ENCODE measurements at regions not wholly inside any gene's neighbourhood (a gene's known extent, or its start where the extent isn't known, plus 50 kb on each side); places are given as distances from the start of the nearest gene placed in this dataset.
"Not testable (repeated sequence)": the region's sequence is repeated elsewhere in the genome, so short reads cannot be mapped to it uniquely, and the experiment has no call there.

DNA sequence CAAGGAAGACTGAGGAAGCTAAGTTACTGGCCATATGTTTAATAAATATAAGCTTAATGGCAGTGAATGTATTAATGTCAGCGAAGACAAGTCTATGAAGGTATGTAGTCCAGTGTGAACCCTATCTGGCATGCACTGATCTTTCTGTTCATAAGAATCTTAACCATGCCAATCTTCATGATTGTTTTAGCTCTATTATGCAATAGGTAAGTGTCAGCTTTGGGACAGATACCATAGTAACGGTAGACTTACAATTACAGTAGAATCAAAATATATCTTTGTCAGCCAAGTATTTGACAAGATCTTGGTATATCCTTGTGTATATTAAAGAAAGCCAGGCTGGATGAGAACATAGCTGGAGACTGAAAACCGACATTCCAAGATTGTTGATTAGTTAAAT is 428.5 kb downstream of the SPRY2 start:
- DNase-seq: no peak

DNA sequence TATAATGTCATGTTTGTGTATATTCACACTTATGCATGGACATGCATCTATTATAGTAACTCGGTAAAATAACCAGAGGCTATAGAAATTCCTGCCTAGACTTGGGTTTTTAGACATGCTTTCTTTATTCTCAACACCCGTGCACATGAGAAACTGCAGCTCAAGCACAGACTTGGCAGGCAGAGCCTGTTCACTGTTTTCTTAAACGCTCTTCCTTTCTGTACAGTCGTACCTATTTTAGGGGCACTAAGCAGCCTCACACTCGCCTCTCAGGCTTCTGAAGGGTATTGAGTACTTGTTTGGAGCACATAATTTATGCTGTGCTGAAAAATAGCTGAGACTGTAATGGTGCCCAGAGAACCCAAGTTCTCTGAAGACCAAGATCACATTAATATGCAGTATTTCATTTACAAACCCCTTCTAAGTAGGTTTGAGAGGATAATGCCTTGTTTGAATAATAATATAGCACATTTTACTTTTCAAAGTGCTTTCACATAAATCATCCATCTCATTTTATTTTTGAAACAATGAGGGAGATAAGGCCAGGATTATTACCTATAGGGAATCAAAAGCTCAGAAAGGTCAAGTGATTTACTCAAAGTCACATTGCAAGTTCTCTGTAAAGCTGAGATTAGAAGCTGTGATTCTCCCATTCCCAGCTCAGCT is 429.9 kb downstream of the SPRY2 start:
- DNase-seq: no peak

DNA sequence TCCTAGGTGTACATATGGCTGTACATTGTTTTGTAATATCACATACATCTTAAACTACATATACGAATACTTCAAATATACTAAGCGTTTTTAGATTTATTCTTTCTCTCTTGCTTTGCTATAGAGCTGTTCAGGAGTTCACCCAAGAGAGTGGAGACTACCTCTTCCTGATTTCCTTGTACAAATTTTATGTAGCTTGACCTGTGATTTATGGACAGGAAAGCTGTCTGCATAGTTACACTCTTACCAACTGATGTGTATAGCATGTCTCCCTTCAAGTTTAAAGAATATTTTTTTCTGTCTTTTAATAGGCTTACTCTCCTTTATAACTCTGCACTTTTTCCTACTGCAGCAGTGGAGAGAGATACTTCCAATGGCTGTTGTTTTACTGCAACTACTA is 428.7 kb downstream of the NDFIP2 start:
- no peak for DNase-seq

DNA sequence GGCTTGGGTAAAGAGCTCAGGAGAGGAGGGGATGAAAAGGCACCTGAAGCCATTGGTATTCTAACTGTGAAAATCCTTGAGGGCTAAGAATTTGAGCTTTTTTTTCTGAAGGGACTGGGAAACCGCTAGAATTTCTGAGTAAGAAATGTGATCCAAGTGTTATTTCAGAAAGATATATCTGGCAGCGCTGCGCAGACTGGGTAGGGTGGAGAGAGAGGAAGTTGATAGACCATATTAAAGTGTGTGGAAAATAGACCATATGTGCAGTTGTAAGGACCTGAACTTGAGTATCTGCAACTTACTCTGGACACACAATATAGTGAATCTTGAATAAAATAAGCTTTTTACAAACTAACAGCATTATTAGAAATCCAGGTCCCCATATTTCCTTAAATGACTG is 427.4 kb downstream of the NDFIP2 start:
- no peak for DNase-seq

DNA sequence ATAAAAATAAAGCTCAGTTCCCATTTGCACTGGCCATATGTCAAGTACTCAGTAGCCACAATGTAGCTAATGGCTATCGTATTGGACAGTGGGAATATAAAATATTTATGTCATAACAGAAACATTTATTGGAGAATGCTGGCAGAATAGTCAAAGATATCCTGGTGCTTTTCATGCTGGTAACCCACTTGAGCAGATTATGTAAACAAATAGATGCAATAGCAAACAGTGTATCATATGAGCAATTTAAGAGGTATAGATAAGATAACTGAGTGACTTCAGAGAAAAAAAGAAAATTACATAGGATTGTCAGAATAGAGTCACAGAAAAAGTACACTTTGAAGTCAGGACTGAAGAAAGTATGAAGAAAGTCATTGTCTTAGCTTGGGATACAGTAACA is 426.6 kb downstream of the NDFIP2 start:
- no peak for DNase-seq

DNA sequence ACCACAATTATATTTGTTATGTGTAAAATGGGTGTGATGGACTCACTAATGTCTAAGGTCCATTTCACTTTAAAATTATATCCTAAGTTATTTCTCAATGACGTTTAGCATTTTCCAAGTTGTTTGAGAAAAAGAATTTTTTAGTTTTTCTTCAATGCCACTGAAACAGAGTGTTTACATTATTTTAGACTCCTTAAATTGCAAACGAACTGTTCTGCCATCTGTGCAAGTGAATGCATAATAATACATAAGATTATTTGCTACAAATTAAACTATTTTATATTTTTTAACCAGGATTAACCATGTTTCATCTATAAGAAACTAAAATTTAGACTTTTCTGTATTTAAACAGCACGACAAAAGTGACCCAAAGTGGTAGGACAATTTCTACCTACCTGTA is 425.4 kb downstream of the NDFIP2 start:
- DNase-seq: no peak

DNA sequence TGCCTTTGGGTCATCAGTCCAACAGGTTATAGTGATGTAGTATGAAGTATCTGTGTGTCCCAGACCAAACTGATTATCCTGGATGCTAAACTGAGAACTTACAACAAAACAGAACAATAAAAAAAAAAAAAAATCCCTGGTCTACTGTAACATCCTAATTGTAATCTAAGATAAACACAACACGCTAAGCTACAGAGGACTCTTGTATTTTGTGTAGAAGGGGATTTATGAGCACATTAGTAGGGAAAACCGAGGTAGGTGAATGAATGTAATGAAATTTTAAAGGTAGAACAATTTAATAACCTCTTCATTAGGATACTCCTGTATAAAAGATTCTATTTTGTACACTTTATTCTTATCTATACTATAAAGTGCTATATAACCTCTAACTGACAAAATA is 424.1 kb downstream of the NDFIP2 start:
- DNase-seq: no peak

DNA sequence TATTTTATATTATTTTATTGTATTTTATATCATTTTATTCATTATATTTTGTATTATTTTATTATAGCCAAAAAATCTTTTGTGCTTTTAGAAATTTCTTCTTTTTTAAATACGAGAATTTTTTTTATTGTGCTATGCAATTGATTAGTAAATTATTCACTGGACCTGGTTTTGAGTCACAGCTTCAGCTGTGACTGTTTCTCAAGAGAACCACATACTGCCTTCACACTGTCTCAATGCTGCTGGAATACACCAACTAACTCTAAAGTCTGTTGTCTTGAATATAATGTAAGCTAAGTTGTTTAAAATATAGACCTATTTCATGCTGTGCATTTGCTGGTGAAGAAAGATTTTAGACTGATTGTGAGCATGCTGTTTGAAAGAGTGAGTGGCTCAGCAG is 423.6 kb downstream of the NDFIP2 start:
- DNase-seq: no peak

DNA sequence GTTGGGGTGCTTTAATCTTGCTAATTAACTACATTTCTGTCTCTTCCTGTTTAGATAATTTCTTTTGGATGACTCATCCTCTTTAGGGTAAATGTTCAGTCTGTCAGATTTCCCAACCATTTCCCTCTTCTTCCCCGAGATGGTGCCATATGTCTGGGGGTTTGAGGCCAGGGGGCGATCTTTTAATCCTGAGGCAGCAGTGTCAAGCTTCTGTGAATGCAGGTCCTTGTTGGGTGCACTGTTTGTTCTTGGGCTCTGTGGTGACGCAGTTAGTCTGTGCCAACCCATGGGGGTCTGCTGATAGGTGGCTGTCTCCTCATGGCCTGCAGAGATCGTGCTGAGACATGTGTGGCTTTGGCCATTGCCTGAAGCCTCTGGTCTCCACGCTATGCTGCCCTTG is 420.4 kb downstream of the NDFIP2 start:
- DNase-seq: no peak

DNA sequence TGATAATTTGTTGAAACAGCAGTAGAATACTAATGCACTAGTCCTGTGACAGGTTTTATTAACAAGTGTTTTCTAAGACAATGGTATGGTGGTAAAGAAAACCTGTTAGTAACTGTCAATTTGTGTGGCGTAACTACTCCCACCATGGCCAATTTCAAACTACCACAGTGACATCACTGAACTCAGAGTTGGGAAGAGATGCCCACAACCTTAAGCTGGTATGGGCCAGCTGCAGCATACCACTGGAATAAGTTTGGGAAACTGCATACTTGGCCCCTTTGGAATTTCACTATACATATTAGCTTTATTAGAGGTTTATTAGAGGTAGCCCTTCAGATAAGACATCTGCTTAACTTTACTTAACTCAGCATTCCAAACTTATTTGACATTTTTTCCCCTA is 419.4 kb downstream of the NDFIP2 start:
- DNase-seq: no peak

DNA sequence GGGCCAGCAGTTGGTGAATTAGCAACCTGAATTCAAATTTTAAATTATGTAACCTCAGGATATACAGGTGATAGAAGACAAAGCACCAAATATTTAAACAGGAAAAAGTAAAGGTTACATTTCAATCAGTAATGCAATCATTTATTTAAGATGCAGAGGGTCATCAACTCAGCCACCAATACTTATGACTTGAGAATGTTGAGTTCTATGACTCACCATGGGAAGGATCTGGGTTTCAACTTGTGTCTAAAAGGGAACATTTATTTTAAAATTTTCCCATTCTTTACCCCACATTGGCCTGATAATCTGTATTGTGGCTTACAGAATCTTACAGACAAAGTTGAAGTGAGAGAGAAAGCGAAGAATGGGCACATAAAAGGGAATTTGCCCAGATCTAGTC is 418.0 kb downstream of the NDFIP2 start:
- no peak for DNase-seq

DNA sequence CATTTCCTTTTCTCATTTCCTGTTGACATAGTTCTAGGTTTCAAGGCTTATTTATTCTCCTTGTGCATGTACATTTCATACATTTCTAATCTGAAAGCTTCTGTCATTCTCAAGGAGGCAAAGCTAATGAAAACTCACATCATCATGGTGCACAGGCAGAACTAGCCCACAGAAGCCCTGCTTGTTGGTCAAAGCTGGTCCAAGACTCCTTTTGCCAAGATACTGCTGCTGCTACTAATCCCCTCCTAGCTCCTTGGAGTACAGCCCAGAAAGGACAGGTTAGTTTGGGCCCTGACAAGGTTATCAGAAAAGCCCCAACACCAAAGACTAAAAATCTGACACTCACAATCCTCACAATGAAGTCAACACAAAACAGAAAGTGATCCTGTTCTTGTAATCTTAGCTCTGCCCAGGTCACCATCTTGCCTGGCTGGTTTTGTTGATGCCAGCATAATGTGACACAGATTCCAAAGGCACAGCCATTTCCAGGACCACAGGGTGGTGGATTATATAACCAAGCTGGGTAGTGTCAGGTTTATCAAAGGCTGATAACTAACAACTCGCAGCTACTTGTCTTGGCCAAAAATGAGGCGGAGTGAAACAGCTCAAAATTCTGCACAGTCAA is 417.4 kb downstream of the NDFIP2 start:
- no peak for DNase-seq

DNA sequence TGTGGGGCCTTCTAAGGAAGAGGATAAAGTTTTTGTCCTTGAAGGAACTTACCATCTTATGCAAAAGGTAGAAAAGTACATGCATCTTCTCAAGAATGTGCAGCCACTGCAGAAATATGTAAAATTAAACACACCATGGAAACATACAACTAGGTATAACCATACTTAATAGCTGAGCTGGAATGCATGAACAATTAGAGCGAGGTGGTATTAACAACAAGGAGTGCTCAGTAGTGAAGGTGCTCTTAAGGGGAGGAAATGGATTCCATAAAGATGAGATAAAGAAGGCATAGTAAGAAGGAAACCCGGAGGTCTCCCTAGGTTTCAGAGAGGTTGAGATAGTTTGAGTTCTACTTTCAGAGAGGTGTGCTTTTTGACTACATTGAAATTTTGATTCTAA is 415.9 kb downstream of the NDFIP2 start:
- no peak for DNase-seq

DNA sequence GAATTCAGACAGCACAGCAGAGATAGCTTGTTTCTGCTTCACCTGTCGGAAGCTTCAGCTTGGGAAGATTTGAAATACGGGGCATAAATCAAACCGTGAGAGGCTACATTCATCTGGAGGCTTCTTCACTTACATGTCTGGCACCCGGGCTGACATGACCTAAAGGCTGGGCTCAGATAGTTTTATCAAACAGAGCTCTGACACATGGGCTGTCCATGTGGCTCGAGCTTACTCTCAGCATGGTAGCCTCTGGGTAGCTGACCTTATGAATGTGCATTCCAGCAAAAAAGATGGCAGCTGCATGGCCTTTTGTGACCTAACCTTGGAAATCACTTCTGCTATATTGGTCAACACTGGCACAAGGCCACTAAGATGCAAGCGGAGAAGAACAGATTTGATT is 414.5 kb downstream of the NDFIP2 start:
- DNase-seq: no peak

DNA sequence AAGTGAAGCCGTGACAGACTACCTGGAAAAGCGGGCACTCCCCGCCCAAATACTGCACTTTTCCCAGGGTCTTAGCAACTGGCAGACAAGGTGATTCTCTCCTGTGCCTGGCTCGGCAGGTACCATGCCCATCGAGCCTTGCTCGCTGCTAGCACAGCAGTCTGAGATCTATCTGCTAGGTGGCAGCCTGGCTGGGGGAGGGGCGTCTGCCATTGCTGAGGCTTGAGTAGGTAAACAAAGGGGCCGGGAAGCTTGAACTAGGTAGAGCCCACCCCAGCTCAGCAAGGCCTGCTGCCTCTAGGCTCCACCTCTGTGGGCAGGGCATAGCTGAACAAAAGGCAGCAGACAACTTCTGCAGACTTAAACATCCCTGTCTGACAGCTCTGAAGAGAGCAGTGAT is 406.3 kb downstream of the NDFIP2 start:
- not testable (repeated sequence) for DNase-seq

DNA sequence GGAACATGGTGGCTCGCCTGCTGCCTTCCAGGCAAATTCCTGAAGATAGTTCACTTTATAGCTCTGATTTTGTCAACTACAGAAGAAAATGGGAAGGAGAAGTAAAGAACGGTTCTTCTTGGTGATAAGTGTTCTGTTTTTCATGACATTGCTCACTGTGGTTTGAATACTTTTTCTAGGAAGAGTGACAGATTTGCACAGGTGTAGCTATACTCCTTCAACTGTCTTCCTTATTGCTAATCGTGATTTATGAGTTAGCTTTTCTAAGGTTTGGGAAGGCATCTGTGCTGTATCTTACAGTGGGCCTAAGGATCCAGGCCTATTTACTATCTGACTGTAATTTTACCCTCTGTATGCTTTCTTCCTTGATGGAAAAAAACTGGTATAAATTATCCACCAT is 405.6 kb downstream of the NDFIP2 start:
- DNase-seq: no peak

DNA sequence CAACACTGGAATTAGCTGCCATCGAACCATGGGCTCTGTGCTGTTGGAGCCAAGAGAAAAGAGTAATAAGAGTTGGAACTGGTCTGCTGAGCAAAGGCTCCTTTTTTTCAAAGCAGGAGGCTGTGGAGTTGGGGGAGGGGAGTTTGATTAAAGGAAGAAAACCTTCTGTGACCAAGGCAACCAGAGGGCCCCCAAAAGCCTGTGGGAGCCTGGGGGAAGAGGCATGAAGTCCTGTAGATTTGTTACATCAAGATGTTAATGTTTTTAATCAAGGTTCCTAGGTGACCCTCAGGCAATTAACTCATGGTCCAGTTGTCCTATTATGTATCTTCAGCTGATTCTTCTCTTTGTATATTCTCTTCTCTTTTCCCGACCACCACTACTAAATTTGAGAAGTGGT is 403.9 kb downstream of the NDFIP2 start:
- DNase-seq: no peak

DNA sequence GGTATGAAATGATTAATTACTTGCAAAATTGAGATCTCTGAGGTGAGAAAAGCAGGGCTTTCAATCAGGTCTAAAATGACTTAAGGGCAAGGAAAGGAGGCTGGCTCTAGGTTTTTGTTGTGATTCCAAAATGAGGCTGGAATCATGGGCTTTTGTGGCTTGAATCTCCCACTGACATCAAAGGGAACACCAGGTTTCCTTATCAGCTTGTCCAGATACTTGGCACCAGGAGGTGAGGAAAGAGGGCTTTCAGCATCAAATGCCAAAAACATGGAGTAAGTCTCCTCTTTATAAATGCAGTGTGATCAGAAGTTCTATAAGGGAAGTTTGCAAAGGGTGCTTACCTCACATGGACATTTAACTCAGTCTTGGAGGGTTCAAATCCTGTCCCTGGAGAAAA is 402.3 kb downstream of the NDFIP2 start:
- no peak for DNase-seq

DNA sequence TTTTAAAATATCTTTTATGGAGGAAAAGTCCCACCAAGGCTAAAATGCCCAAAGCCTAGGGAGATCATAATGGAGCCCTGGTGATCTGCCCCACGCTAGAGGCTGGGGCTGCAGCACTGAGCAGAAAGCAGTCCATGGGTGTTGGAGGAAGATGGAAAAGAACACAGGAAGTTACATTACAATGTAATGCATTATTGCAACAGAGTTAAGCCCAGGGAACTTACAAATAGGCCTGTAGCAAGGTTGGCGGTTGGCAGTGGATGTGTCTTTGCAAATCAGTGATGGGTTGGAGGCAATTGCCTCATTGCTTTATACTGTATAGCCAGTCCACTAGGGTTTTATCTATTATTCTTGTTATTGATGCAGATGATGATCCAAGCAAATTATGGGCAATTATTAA is 399.9 kb downstream of the NDFIP2 start:
- no peak for DNase-seq

DNA sequence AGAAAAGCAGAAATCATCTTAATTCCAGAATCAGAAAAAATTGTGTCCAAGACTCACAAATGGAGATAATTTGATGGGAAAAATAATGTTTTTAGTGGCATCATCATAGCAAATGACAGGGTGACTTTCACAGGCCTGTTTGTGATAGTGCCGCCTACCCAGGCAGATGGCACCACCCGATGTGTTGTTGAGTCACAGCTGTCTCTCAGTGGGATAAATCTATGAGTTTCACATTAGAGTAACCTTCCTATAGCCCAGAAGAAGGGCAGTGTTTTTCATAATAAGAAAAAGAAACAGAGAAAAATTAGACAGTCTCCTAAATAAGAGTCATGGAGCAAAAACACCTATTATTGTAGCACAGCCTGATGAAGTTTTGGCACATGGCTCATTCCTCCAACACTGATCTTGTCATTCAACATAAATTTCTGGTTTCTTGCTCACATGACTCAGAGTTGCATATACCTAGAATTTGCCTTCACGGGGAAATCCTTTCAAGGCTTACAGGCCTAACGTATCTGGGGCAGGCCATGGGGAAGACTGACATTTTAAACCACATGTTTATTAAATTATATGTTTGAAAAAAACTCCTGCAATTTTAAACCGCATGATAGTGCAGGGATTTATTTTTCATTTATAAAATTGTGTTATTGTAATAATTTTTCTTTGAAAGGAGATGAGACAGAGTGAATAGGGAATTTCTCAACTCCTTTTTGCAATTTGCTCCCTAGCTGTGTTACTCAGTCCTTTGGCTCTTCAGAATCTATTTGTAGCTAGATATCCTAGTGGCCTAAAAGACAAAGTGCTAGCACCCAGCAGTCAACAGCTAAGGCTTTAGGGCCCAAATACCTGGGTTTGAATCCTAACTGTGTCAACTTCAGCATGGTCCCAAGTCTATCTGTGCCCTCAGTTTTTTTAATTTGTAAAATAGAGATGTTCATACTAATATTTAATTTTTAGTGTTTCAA is 393.7 kb downstream of the NDFIP2 start:
- no peak for DNase-seq

DNA sequence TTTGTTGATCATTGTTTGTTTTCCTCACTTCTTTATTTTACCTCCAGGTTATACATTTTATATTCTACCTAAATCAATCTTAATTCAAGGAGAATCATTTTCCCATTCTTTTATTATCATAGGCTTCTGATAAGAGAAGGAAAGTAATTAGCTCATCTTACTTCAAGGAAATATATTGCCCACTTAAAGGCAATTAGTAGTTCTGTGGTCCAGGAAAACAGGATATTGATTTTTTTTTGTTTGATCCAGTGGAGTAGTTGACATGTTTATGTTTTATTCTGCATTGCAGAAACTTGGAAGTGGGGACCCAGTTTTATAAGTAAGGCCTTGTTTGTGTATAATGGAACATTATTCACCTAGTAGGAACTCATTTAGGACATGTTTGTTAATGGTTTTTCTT is 390.6 kb downstream of the NDFIP2 start:
- no peak for DNase-seq

DNA sequence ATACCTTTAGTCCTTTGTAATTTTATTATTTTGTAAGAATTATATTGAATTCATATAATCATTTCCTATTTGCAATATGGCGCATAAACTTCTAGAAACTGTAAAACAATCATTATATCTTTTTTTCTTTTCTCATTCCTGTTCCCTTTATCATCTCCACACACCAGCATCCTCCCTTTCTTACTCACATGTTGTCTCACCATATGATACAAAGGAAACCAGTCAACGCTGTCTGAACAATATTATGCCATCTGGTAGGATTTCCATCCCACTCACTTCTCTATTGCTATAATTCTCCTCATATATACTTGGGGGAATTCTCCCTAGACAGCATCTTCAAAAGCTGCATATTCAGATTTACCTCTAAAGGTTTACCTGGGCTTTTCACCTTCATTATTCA is 389.8 kb downstream of the NDFIP2 start:
- DNase-seq: no peak

DNA sequence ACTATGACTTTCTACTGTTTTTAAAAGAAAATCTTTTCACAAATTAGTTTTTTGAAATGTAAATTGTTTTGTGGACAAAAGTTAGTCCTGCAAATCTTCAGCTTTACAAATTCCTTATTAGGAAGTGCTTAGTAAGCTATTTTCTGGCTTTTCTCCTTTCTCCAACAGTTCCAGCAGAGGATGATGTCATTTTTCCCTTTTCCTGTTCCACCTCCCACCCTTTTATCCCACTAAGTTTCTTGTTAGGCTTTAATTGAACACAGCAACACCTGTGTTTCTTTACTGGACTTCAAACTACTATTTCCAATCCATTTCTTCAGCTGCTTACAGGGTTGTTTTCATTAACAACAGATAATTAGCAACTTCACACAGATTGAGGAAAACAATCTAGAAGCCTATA is 389.2 kb downstream of the NDFIP2 start:
- DNase-seq: no peak

DNA sequence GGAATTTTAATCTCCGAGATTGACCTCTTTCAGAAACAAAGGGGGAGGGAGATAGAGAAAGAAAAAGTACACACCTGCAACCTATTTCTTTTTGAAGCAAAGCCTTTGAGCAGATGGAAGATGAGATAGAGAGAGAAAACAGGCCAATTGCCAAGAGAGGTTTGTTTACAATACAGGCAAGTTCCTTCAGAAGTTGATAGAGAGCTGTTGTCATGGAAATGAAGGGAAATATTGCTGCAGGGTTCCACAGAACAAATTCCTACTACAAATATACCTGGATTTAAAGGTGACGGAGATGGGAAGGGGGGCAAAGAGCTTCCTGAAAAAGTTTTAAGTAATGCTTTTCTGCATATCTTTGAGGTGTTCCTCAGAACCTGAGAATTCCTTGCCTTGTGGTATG is 388.4 kb downstream of the NDFIP2 start:
- peak; percentile 36 for DNase-seq
